Neuronal stem cell (in vitro differentiated cells): ENCODE measurements at regions not wholly inside any gene's neighbourhood (a gene's known extent, or its start where the extent isn't known, plus 50 kb on each side); places are given as distances from the start of the nearest gene placed in this dataset.

Experiments
- DNase-seq: peaks from one replicate; pipeline ENCODE4 v3.0.0-alpha.2; 2013; ENCODE audit warnings: low spot score
- H2AFZ ChIP-seq: one replicate; pipeline ENCODE4 v1.6.1; 2013; ENCODE audit warnings: mild to moderate bottlenecking, low read length, inconsistent platforms
- H2AK5ac ChIP-seq: 2 replicates; pipeline ENCODE4 v1.6.1; 2013; ENCODE audit warnings: low read depth, mild to moderate bottlenecking, inconsistent platforms, low read length, moderate library complexity, mixed read lengths
- H2BK120ac ChIP-seq: 2 replicates; pipeline ENCODE4 v1.6.1; 2013; ENCODE audit warnings: low read depth, mild to moderate bottlenecking, inconsistent platforms, low read length, moderate library complexity, mixed read lengths
- H2BK12ac ChIP-seq: one replicate; pipeline ENCODE4 v1.6.1; 2013; ENCODE audit warnings: low read length, inconsistent platforms
- H2BK15ac ChIP-seq: 2 replicates; pipeline ENCODE4 v1.6.1; 2013; ENCODE audit warnings: mild to moderate bottlenecking, low read length, inconsistent platforms, mixed read lengths
- H2BK5ac ChIP-seq: one replicate; pipeline ENCODE4 v1.6.1; 2013; ENCODE audit warnings: inconsistent platforms, mild to moderate bottlenecking, low read length, moderate library complexity
- H3K14ac ChIP-seq: one replicate; pipeline ENCODE4 v1.6.1; 2013; ENCODE audit warnings: low read length, inconsistent platforms
- H3K18ac ChIP-seq: 2 replicates; pipeline ENCODE4 v1.6.1; 2013; ENCODE audit warnings: low read length, inconsistent platforms
- H3K23ac ChIP-seq: 2 replicates; pipeline ENCODE4 v1.6.1; 2013; ENCODE audit warnings: low read depth, mild to moderate bottlenecking, mixed read lengths, low read length, inconsistent platforms; ENCODE audit not compliant: poor library complexity
- H3K27ac ChIP-seq: replicated peaks from 3 replicates; pipeline ENCODE4 v1.5.1; 2013; ENCODE audit warnings: low read length, inconsistent platforms
- H3K27me3 ChIP-seq, 3 experiments: 2 replicates each; pipeline ENCODE4 v1.6.1; 2013; ENCODE audit warnings: low read length in 3 of 3, mild to moderate bottlenecking in 2 of 3, inconsistent platforms in 1 of 3, low read depth in 1 of 3, mixed read lengths in 1 of 3, moderate library complexity in 1 of 3; ENCODE audit not compliant: control insufficient read depth in 3 of 3, insufficient read depth in 3 of 3
- H3K36me3 ChIP-seq, 2 donors: replicated peaks in 1 of 2; 2 replicates each; pipeline ENCODE4 v1.6.1; 2013; ENCODE audit warnings: low read length in 2 of 2; ENCODE audit not compliant: control insufficient read depth in 2 of 2, insufficient read depth in 2 of 2
- H3K4ac ChIP-seq: 2 replicates; pipeline ENCODE4 v1.6.1; 2013; ENCODE audit warnings: inconsistent platforms, mild to moderate bottlenecking, low read length, moderate library complexity
- H3K4me1 ChIP-seq, 2 donors: 1 replicate in 1 of 2; 2 replicates in 1 of 2; pipeline ENCODE4 v1.6.1; 2013; ENCODE audit warnings: low read length in 2 of 2, low read depth in 1 of 2; ENCODE audit not compliant: control insufficient read depth in 2 of 2, insufficient read depth in 1 of 2
- H3K4me2 ChIP-seq: one replicate; pipeline ENCODE4 v1.6.1; 2013; ENCODE audit warnings: mild to moderate bottlenecking, low read length, inconsistent platforms; ENCODE audit not compliant: insufficient read depth, poor library complexity, severe bottlenecking
- H3K4me3 ChIP-seq, 2 donors: 2 replicates each; pipeline ENCODE4 v1.5.1; 2013; ENCODE audit warnings: low read length in 2 of 2, mild to moderate bottlenecking in 2 of 2, inconsistent platforms in 1 of 2, moderate library complexity in 1 of 2
- H3K79me1 ChIP-seq: one replicate; pipeline ENCODE4 v1.6.1; 2013; ENCODE audit warnings: low read depth, mild to moderate bottlenecking, inconsistent platforms, low read length, moderate library complexity
- H3K9ac ChIP-seq: one replicate; pipeline ENCODE4 v1.6.1; 2013; ENCODE audit warnings: mild to moderate bottlenecking, low read depth, low read length, inconsistent platforms; ENCODE audit not compliant: poor library complexity
- H3K9me3 ChIP-seq, 2 donors: replicated peaks in 1 of 2; 2 replicates each; pipeline versions ENCODE3 to v1.6.1; 2013; ENCODE audit warnings: low read length in 2 of 2, mild to moderate bottlenecking in 2 of 2, inconsistent platforms in 1 of 2, low read depth in 1 of 2, mixed read lengths in 1 of 2, moderate library complexity in 1 of 2; ENCODE audit not compliant: control insufficient read depth in 2 of 2, insufficient read depth in 1 of 2
- H4K8ac ChIP-seq: one replicate; pipeline ENCODE4 v1.6.1; 2013; ENCODE audit warnings: low read depth, mild to moderate bottlenecking, inconsistent platforms, low read length, moderate library complexity
- H4K91ac ChIP-seq: one replicate; pipeline ENCODE4 v1.6.1; 2013; ENCODE audit warnings: low read length, low read depth, mild to moderate bottlenecking, inconsistent platforms; ENCODE audit not compliant: poor library complexity
- WGBS, 2 donors: extraction: QIAGEN DNeasy Blood & Tissue Kit; methylation state at CpG; one replicate each; pipeline ENCODE4 v1.1.7; 2013; ENCODE audit warnings: missing lambda C conversion rate in 2 of 2, mixed read lengths in 1 of 2; ENCODE audit not compliant: insufficient read length in 2 of 2, insufficient replicate concordance in 1 of 2; ENCODE audit errors: extremely low coverage in 2 of 2; 5-methylcytosine and 5-hydroxymethylcytosine counted together

GRCh38 chr2:60042023-60042422 is 511.4 kb downstream of the BCL11A start:
- Histone ChIP-seq H4K8ac (no peak overlapping the region), H3K18ac (no peak overlapping the region), H3K14ac (no peak overlapping the region), H3K9me3 (no peaks in the 10 kb centered on the region), H3K27ac (no peak overlapping the region), H3K4me2 (no peak overlapping the region), H3K4me3 (no peak overlapping the region), H2AFZ (no peak overlapping the region), H2AK5ac (no peak overlapping the region), H2BK12ac (no peak overlapping the region), H3K4me1 (no peaks in the 10 kb centered on the region), H2BK15ac (no peak overlapping the region), H3K79me1 (no peaks in the 10 kb centered on the region), H3K36me3 (no peaks in the 10 kb centered on the region), H3K9ac (no peak overlapping the region), H2BK5ac (no peak overlapping the region), H3K23ac (no peak overlapping the region), H3K4ac (no peak overlapping the region), H2BK120ac (no peak overlapping the region), H3K27me3 (no peaks in the 10 kb centered on the region), H4K91ac (no peak overlapping the region)
- no peak for DNase-seq
- no CpG with 5 or more reads among the region's 3 CpGs for WGBS, 2 donors

GRCh38 chr2:60033325-60033724 is 520.1 kb downstream of the BCL11A start:
- no peaks in the 10 kb centered on the region for H3K36me3 ChIP-seq
- H3K27ac ChIP-seq, result no peak overlapping the region
- no peak overlapping the region for H3K4me3 ChIP-seq
- no peaks in the 10 kb centered on the region for H3K9me3 ChIP-seq
- H3K4me1 ChIP-seq, result no peaks in the 10 kb centered on the region
- no peak overlapping the region for H3K4ac ChIP-seq
- H3K79me1 ChIP-seq, result no peaks in the 10 kb centered on the region
- H2BK120ac ChIP-seq, result no peak overlapping the region
- no peak overlapping the region for H3K18ac ChIP-seq
- no peak for DNase-seq
- no peak overlapping the region for H4K91ac ChIP-seq
- no peaks in the 10 kb centered on the region for H3K27me3 ChIP-seq
- H3K9ac ChIP-seq, result no peak overlapping the region
- no peak overlapping the region for H3K4me2 ChIP-seq
- H3K14ac ChIP-seq, result no peak overlapping the region
- no peak overlapping the region for H4K8ac ChIP-seq
- no peak overlapping the region for H3K23ac ChIP-seq
- no peak overlapping the region for H2BK12ac ChIP-seq
- no peak overlapping the region for H2AFZ ChIP-seq
- no peak overlapping the region for H2AK5ac ChIP-seq
- no peak overlapping the region for H2BK5ac ChIP-seq
- H2BK15ac ChIP-seq, result no peak overlapping the region
- WGBS, 2 donors, result no CpG with 5 or more reads among the region's 4 CpGs

GRCh38 chr2:60029566-60029883 is 523.9 kb downstream of the BCL11A start:
- Histone ChIP-seq H4K91ac (no peak overlapping the region), H2AK5ac (no peak overlapping the region), H2BK120ac (no peak overlapping the region), H3K4me2 (no peak overlapping the region), H3K27me3 (no peaks in the 10 kb centered on the region), H2BK5ac (no peak overlapping the region), H3K9ac (no peak overlapping the region), H3K4me3 (no peak overlapping the region), H3K4me1 (no peaks in the 10 kb centered on the region), H2AFZ (no peak overlapping the region), H3K9me3 (no peaks in the 10 kb centered on the region), H3K14ac (no peak overlapping the region), H3K79me1 (no peaks in the 10 kb centered on the region), H2BK12ac (no peak overlapping the region), H3K36me3 (no peaks in the 10 kb centered on the region), H4K8ac (no peak overlapping the region), H2BK15ac (no peak overlapping the region), H3K23ac (no peak overlapping the region), H3K18ac (no peak overlapping the region), H3K4ac (no peak overlapping the region), H3K27ac (no peak overlapping the region)
- no CpG with 5 or more reads among the region's 1 CpG for WGBS, 2 donors
- DNase-seq, result no peak

- no peak overlapping the region for H2BK15ac ChIP-seq
- H2AK5ac ChIP-seq, result no peak overlapping the region
- H3K9me3 ChIP-seq, result no peaks in the 10 kb centered on the region
- no peaks in the 10 kb centered on the region for H3K79me1 ChIP-seq
- H3K4me3 ChIP-seq, result no peak overlapping the region
- H4K91ac ChIP-seq, result no peak overlapping the region
- H3K14ac ChIP-seq, result no peak overlapping the region
- no peak for DNase-seq
- no peak overlapping the region for H2BK5ac ChIP-seq
- no peak overlapping the region for H2AFZ ChIP-seq
- no peak overlapping the region for H2BK120ac ChIP-seq
- no peak overlapping the region for H3K18ac ChIP-seq
- no peak overlapping the region for H3K9ac ChIP-seq
- H3K27ac ChIP-seq, result no peak overlapping the region
- no peaks in the 10 kb centered on the region for H3K27me3 ChIP-seq
- no peak overlapping the region for H3K23ac ChIP-seq
- H2BK12ac ChIP-seq, result no peak overlapping the region
- H3K4me2 ChIP-seq, result no peak overlapping the region
- H3K4me1 ChIP-seq, result no peaks in the 10 kb centered on the region
- no CpG with 5 or more reads among the region's 3 CpGs for WGBS, 2 donors
- no peaks in the 10 kb centered on the region for H3K36me3 ChIP-seq
- H4K8ac ChIP-seq, result no peak overlapping the region
- no peak overlapping the region for H3K4ac ChIP-seq
Measured at GRCh38 chr2:60028849-60029565, 524.4 kb downstream of the BCL11A start.
